ENCODE measurements at regions not wholly inside any gene's neighbourhood (a gene's known extent, or its start where the extent isn't known, plus 50 kb on each side); places are given as distances from the start of the nearest gene placed in this dataset.

DNA sequence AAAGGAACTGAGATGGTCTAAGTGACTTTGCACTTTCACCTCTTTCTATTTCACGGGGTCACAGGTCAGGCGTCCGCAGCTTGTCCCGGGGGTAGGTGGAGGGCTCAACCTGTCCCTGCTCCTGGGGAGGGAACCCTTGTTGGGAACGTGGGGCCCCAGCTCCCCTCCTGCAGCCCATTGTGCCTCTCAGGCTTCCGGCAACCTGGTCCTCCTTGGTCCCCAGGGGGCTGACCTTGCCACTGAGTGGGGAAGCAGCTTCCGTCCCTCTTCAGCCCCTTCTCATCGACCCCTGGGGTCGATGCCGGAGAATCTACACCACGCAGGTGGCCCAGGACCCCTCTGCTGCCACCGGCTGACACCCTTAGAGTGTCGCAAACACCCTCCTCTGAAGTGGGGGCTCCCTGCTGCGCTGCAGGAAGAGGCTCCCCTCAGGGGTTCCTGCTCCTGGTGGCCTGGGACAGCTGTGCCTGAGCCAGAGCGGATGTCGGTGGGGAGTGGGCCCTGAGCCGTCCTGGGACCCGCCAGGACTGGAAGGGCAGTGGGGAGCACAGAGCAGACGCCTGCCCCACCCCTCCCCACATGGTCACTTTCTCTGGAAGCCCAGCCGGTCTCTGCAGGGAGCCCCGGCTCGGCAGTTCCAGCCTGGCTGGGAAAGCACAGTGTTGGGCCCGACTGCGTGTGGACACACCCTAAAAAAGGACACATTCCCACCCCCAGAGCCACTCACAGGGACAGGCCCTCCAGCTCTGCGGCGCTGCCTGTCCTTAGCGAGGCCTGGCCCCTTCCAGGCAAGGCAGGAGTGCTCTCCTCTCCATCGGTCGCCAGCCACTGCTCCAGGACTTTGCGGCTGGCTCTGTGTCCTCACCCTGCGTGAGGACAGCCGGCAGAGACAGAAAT, 357.5 kb upstream of the SHH start:
- no peak for DNase-seq (ENCODE audit: low read depth in 2 of 3, low spot score in 2 of 3)

DNA sequence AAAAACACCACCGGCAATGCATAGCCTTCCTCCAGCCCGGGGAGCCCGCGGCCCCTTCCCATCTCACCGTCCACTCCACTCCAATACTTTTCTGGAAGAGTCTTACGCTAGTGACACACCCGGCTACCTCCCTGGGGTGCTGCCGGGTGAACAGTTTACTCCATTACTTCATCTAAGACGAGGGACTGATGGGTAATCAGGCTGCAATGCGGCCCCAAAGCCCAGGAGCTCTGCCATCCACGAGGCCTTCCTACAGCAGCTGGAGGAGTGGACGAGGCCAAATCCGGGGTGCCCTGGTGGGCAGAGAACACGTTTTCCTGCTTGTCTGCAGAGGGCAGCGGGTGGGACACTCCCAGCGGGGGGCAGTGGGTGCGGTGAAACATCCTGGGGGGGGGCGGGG, 356.2 kb upstream of the SHH start:
- no peak for DNase-seq (ENCODE audit: low read depth in 2 of 3, low spot score in 2 of 3)

DNA sequence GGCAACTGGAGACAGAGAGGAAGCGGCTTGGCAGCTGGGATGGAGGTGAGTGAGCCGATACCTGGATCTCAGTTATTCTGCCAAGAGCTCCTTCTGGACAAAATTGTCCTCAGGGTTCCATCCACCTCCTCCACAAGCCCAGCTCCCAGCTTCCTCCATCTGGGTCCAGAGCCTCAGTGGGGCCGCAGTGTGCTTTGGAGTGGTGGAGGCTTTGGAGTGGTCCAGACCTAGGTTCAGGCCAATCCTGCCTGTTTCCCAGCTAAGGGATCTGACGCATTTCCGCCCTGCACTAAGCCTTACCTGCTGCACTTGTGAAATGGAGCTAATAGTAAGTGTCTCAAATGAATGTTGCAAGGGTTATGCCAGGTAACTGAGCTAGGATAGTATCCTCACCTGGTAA, 355.7 kb upstream of the SHH start:
- DNase-seq (ENCODE audit: low read depth in 2 of 3, low spot score in 2 of 3): no peak

DNA sequence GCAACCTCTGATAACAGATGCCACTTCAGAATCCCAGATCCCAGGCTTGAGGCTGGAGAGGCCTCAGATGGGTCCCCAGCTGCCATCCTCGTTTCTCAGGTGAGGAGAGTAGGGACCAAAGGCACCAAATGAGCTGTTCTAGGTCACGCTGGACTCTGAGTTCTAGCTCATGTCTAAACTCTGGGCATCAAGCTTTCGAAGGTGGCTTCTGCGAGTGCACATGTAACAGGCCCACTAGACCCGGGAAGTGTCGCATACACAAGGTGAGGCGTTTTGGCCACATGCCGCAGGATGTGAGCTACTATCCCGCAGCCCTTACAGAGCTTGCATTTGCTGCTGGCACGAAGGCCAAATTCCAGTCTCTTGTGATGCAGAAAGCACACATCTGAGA, 355.1 kb upstream of the SHH start:
- DNase-seq (ENCODE audit: low read depth in 2 of 3, low spot score in 2 of 3): no peak

DNA sequence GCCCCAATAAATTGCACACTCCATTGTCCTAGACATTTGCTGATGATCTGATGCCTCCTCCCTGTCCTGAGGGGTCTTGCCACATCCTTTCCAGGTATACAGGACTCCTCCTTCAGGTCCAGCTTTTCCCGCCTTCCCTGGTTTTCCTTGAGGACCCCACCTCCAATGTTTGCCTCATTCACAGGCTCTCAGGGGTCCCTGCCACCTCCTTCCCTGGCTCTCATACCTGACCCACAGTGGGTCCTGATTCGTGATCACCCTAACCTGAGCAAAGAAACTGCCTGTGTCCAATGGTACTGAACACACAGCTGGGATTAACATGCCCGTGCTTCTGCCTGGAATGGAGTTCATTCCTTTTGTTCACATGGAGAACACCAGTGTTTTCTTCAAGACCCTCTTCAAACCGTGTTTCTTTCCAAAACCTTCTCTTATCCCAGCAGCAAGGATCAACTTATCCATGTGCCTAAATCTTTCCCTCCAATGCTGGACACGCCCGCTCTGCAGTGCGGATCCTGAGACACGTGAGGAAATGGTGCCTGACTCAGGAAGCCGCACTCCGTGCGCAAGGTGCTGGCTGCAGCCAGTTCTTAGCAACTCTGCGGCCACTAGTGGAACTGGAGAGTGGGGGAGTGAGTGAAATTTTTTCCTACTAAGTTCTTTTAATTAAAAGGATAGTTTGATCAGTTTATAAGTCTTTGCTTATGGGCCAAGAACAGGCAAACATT, 354.6 kb upstream of the SHH start:
- DNase-seq (ENCODE audit: low read depth in 2 of 3, low spot score in 2 of 3): no peak

DNA sequence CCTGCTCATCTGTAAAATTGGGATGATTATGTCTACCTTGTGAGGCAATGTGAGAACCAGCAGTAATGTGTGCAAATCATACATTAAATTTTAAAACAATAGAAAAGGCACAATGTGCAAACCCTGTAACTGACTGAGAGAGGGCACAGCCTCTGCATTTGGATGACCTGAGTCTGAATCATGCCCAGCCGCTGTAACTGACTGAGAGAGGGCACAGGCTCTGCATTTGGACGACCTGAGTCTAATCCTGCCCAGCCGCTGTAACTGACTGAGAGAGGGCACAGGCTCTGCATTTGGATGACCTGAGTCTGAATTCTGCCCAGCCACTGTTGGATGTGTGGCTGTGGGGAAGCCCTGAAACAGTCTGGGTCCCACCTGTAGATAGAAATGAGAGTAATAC, 351.5 kb upstream of the SHH start:
- no peak for DNase-seq (ENCODE audit: low read depth in 2 of 3, low spot score in 2 of 3)

DNA sequence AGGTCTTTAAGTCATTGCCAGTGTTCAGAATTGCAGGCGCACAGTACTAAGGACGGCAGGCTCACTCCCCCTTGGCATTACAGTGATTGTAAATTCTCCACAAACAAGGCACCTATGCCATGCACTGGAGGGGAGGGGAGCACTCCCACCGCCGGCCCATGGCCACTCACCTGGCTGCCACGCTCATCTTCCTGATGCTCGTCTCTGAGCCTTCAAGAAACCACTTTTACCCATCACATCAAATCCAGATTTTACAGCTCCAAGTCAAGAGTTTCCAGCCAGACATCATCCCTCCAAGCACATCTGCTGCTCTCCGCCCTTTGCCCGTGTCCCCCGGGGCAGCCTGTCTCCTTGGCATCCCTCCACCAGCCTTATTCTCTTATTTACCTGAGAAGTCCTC, 350.2 kb upstream of the SHH start:
- no peak for DNase-seq (ENCODE audit: low read depth in 2 of 3, low spot score in 2 of 3)

DNA sequence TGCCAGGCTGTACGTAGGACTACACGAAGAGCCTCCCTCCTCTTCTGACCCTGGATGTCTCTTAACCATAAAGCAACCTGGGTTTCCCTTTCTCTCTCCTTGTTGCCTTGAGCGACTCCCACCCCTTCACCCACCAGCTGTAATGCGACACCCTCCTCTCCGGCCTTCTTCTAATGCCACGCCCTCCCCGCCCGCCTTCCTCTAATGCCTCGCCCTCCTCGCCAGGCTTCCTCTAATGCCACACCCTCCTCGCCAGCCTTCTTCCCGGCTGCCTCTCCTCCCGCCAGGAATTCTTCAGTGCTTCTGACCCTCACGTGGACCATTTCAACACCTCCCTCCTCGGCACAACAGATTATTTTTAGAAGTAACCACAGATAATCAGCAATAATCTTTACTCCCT, 348.5 kb upstream of the SHH start:
- no peak for DNase-seq (ENCODE audit: low read depth in 2 of 3, low spot score in 2 of 3)

DNA sequence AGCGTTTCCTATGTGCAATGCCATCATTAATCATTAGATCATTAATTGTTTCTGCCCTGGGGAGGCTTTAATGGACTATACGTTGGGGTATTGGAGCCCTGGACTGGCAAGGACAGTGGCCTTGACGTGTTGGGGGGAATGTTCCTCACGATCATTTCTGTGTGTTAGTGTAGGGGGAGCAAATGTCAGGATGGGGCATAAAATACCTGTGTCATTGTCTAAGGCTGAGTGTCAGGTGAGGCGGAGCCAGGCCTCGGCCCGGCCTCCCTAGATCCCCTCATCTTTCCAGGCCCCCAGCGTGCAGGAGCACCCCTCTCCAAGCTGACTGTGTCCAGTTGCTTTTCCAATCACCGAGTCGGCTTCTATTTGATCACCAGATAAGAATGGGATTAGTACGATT, 346.4 kb upstream of the SHH start:
- DNase-seq (ENCODE audit: low read depth in 2 of 3, low spot score in 2 of 3): no peak

DNA sequence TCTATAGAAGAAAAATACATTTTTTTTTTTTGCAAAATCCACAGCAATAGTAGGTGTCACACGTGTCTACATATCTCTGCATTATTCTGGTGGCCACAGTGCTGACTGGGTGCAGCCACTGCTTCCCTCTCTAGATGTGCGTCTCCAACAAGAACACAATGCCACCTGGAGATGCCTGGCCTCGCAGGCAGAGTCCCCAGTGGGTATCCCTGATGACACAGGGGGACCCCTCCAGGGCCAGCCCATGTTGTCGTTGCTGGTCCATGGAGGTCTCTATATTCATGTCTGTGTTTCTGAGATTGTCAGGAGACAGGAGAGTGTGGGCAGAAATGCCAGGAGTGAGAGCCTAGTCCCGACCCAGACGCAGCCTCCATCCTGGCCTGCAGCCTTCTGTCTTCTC, 345.9 kb upstream of the SHH start:
- no peak for DNase-seq (ENCODE audit: low read depth in 2 of 3, low spot score in 2 of 3)

DNA sequence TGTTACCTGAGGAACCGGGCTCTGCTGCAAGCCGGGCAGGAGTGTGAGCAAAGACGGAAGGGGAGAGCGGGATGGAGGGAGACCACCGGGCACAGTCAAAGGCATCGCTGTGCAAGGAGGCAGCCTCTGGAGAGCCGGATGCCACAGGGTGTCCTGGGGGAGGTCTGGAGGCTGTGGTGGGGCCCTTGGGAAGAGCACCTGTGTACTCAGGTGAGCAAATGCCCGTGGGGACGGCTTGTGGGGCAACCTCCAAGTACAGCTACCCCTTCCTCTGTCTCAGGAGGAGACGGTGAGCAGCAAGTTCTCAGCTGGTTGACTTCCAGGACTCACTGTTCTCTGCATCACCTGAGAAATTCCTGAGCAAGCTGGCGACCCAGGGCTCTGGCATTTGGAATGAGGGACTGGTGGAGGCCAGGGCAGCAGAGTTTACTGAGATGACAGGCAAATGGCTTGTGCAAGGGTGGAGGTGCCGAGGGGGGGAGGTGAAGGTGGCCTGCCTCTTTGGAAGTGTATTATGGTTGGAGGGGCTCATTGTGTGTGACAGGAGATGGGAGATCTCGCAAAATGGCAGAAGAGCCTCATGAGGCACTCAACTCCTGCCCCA, 345.2 kb upstream of the SHH start:
- DNase-seq (ENCODE audit: low read depth in 2 of 3, low spot score in 2 of 3): no peak

DNA sequence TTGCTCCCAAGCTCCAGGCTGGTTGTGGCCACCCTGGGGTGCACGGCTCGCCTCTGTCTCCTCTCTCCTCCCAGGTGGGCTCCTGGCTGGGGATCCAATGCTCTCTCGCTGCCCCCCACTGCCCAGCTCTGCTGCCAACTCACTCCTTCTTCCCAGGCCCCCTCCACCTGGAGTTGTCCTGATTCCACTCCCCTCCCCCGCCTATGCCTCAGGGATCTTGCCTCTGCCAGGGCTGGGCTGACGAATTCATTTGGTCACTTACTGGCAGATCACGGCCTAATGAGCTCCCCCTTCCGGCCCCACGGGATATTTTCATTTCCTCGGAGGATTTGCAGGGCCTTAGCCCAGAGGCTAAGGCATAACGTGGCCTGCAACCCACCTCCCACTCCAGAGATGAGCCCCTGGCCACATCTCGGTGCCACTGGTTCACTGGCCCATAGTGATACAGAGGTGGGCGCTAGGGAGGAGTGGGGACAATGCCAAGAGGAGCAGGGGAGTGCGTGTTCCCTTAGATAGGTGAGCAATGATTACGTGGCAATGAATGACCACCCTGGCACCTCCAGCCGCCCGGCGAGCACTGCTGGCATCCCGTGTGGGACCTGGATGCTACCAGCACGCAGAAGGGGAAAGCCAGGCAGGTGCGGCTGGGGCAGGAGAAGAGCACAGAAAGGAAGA, 344.6 kb upstream of the SHH start:
- DNase-seq (ENCODE audit: low read depth in 2 of 3, low spot score in 2 of 3): peak in 1 of 3 donors; percentile 1

DNA sequence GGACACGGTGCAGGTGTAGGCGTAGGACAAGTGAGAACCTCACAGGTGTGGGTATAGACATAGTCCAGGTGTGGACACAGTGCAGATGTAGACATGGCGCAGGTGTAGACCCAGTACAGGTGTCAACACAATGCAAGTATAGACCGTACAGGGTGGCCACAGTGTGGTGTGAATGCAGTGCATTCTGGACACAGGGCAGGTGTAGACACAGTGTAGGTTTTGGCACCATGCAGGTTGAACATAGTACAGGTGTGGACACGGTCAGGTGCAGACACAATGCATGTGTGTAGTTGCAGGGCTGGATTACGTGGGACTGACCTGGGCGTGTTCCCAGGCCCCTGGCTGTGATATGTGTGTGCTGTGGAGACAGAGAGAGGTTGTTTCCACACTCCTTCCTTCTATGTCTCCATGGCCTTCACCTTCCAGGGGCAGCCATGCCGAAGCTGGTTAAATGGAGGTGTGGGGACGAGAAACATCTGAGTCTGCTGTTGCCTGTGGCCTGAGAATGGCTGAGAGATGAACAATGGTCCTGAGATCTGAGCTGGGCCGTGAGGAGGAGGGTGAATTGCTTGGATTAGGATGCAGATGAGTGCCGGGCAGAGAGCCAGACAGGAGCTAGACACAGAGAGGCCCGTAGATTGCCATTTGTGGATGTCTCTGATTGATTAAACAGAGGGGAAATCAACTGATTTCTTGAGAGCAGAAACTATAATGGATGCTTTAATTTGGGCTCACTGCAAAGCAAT, 343.9 kb upstream of the SHH start:
- no peak for DNase-seq (ENCODE audit: low read depth in 2 of 3, low spot score in 2 of 3)

DNA sequence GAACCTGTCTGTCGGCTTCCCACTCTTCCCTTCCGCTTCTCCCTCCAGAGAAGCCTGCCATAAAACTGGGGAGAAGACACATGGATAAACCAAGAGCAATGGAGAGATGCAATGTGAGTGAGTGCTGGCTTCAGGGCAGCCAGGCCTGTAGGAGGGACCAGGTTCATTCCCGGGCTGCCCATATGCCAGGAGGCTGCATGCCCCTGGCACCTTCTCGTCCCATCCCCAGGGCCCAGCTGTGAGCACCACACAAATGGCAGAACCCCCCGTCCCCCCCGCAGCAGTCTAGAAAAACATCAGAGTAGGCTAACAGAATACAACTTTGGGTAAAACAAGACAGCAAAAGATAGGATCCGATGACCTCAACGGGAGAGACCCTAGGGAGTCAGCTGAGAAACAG, 341.3 kb upstream of the SHH start:
- DNase-seq (ENCODE audit: low read depth in 2 of 3, low spot score in 2 of 3): no peak

DNA sequence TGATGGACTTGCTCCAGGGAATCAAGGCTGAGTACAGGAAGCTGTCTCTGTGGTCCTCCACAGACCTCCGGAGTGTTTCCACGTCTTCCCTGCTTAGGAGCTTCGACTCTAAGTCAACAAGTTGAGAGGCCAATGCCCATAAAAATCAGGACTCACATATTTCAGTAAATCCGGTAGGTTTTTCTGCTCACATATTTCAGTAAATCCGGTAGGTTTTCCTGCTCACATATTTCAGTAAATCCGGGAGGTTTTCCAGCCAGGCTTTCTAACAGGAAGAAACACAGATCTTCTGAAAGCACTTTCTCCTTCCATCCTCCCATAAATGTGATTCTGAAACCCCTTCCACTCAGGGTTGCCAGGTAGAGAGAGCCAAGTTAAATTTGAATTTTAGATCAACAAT, 340.1 kb upstream of the SHH start:
- DNase-seq (ENCODE audit: low read depth in 2 of 3, low spot score in 2 of 3): no peak

DNA sequence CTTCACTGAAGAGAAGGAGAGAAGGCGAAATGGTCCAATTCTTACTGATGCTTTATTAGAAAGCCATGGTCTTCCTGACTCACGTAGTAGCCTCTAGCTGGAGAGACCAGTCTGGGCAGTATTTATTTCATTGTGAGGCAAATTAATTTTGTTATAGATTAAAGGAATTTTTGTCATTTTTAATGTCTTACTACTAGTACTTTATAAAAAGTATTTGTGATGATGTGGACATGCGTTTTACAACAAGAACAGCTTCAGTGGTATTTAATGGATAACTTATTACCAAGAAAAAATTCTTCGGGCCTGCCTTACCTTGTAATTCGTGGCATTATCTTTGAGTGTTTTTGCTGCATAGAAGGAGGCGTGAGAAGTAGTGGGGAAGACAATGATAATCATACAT, 339.4 kb upstream of the SHH start:
- no peak for DNase-seq (ENCODE audit: low read depth in 2 of 3, low spot score in 2 of 3)

DNA sequence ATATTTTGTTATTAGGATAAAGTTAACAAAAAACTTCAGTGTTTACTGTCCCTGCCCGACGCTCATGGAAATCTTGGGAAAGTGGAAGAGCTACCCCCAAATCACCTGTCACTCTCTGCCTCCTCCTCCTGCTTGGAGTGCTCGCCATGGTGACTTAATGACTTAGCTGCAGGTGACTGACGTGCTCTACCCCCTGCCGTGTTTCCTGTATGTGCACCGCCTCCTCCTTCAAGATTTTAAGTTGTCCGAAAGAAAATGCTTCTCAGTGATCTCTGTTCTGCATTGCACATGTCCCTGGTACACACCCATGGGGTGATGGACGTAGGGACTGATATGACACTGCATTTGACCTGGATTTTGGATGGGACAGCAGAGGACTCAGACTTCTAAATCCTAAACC, 338.8 kb upstream of the SHH start:
- no peak for DNase-seq (ENCODE audit: low read depth in 2 of 3, low spot score in 2 of 3)

DNA sequence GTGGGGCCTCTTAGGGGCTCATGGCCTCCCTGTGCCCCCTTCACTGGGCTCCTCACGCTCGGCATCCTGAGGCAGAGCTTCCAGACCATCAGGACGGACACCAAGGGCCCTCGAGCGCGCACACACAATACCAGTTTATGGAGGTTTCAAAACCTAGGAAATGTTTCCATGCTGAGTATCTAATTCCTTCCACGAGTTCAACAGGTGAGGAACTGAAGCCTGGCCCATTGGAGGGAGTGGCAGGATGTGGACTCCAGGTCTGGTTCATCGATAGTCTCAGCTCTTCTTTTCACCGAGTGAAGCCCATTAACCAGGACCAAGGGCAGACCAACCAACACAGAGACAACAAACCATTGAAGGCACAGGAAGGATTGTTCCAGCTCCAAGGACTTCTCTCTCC, 336.7 kb upstream of the SHH start:
- DNase-seq (ENCODE audit: low read depth in 2 of 3, low spot score in 2 of 3): no peak

DNA sequence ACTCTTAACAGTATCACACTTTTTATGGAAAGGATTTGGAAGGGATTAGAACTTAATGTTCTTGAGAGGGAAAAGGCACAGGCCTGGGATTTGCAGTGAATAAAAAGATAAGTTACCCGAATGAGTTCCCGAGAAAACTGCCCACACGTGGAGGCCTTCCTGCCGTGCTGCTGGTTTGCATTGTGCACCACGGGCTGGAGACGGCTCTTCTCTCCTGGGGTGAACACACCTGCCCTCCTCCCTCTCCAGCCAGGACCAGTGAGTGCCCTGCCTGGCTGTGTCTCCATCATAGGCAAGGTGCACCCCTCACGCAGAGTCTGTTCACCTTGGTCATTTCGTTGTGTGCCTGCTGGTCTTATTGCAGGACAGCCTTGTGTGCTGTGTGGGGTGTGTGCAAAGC, 336.3 kb upstream of the SHH start:
- DNase-seq (ENCODE audit: low read depth in 2 of 3, low spot score in 2 of 3): no peak

DNA sequence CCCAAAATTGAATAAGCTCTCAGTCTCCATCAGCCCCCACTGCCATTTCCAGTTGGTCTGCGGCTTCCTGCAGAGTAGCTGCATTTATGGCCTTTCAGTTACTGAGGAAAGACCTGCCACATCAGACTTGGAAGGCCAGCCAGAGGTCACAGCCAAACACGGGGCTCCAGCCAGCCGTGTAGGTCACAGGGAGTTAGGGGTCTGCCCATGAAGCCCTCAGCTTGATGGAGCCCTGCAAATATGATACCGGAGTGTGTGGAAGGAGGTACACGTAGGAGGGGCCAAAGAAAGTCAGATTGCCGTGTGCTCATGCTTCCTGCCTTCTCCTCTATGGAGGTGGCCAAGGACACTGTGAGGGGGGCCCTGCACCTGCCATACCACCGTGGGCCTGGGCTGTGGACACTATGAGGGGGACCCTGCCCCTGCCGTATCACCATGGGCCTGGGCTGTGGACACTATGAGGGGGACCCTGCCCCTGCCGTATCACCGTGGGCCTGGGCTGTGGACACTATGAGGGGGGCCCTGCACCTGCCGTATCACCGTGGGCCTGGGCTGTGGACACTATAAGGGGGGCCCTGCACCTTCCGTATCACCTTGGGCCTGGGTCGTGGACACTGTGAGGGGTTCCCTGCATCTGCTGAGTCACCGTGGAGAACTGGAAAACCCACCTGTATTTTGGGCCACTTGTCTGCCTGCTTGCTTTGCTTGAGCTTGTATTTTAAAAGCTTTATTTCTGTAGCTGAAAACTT, 335.7 kb upstream of the SHH start:
- DNase-seq (ENCODE audit: low read depth in 2 of 3, low spot score in 2 of 3): no peak

All from hematopoietic multipotent progenitor cell (in vitro differentiated cells).